SJSA1 (cell line): ENCODE measurements at regions not wholly inside any gene's neighbourhood (a gene's known extent, or its start where the extent isn't known, plus 50 kb on each side); places are given as distances from the start of the nearest gene placed in this dataset.

Experiments
- DNase-seq, 2 experiments: peaks; one replicate each; pipeline ENCODE4 v3.0.0-alpha.2; 2015 to 2020; ENCODE audit warnings: low spot score in 2 of 2, low read depth in 1 of 2
- H3K27ac ChIP-seq: fragments of 250-450 bp; sonication (Bioruptor Pico); 2 replicates; pipeline ENCODE4 v1.5.1; 2020; ENCODE audit warnings: mild to moderate bottlenecking, moderate library complexity
- H3K27me3 ChIP-seq: fragments of 250-450 bp; sonication (Bioruptor Pico); replicated peaks from 2 replicates; pipeline ENCODE4 v1.5.1; 2020; ENCODE audit warnings: mild to moderate bottlenecking, moderate library complexity
- H3K36me3 ChIP-seq: fragments of 250-450 bp; sonication (Bioruptor Pico); 2 replicates; pipeline ENCODE4 v1.5.1; 2020; ENCODE audit warnings: mild to moderate bottlenecking
- H3K4me1 ChIP-seq: fragments of 250-450 bp; sonication (Bioruptor Pico); replicated peaks from 2 replicates; pipeline ENCODE4 v1.6.1; 2021; ENCODE audit warnings: mild to moderate bottlenecking
- H3K4me3 ChIP-seq: fragments of 250-450 bp; sonication (Bioruptor Pico); 2 replicates; pipeline ENCODE4 v1.5.1; 2020; ENCODE audit warnings: mild to moderate bottlenecking
- H3K9me3 ChIP-seq: fragments of 250-450 bp; sonication (Bioruptor Pico); replicated peaks from 2 replicates; pipeline ENCODE4 v1.5.1; 2020; ENCODE audit warnings: mild to moderate bottlenecking

GRCh38 chr13:107091428-107091827 lies 523.5 kb upstream of the ARGLU1 start:
- Histone ChIP-seq H3K27ac (no peak overlapping the region), H3K4me3 (no peak overlapping the region), H3K4me1 (no peaks in the 10 kb centered on the region), H3K36me3 (no peaks in the 10 kb centered on the region), H3K27me3 (0 out of 2 replicates have a peak, but pooled peaks cover 3% of the 10 kb centered on the region), H3K9me3 (no peaks in the 10 kb centered on the region)
- DNase-seq, result no peak

DNA sequence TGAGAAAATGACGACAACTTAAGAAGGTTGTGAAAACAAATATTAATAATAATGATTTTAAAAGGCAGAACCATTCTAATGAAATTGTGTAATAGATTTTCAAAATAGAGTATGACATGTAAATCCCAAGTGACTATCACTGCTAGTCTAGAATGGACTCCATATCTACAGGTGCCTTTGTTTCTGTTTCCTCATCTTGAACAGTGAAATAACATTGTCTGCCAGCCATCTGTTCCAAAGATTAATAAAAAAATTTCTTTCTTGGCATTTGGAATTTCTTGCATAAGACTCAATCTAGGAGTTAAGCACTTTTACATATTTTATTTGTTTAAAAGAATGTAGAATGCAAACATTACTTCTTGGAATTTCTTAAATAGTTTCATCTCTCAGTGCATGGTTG lies 520.1 kb upstream of the ARGLU1 start:
- Histone ChIP-seq H3K36me3 (no peaks in the 10 kb centered on the region), H3K27me3 (0 out of 2 replicates have a peak, but pooled peaks cover 3% of the 10 kb centered on the region), H3K4me3 (no peak overlapping the region), H3K9me3 (no peaks in the 10 kb centered on the region), H3K27ac (no peak overlapping the region), H3K4me1 (no peaks in the 10 kb centered on the region)
- no peak for DNase-seq

DNA sequence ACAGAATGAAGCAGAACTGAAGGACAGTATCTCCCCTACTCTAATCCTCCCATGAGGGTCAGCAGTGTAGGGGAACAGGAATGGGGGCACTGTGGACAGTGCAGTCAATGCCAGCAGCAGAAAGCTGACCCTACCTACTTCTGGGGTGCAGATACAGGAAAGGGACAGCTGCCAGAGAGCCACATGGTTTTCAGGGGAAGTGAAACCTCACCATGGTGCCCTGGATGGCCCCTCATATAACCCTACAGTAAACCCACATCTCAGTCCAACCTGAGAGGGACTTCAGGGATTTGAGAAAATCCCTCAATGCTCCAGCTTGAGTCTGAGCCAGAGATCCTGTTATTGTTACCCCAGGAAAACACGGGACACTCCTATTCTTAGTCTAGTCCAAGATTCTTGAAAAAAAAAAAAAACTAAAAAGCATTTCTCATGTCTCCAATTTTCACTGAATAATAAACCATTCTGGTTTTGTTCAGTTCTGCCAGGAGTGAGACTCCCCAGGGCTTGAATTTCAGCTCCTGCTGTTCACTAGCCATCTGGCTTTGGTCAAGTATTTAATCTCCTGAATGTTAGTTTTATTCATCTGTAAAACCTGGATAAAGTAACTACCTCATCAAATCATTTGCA lies 511.6 kb upstream of the ARGLU1 start:
- no peak for DNase-seq
- Histone ChIP-seq H3K4me3 (no peak overlapping the region), H3K9me3 (no peaks in the 10 kb centered on the region), H3K27me3 (no peaks in the 10 kb centered on the region), H3K36me3 (no peaks in the 10 kb centered on the region), H3K27ac (no peak overlapping the region), H3K4me1 (no peaks in the 10 kb centered on the region)

- DNase-seq, result no peak
- Histone ChIP-seq H3K4me3 (no peak overlapping the region), H3K9me3 (no peaks in the 10 kb centered on the region), H3K36me3 (no peaks in the 10 kb centered on the region), H3K4me1 (no peaks in the 10 kb centered on the region), H3K27ac (no peak overlapping the region), H3K27me3 (no peaks in the 10 kb centered on the region)
Measured at GRCh38 chr13:107078229-107078765, 510.4 kb upstream of the ARGLU1 start.

GRCh38 chr13:107076801-107077200 lies 508.9 kb upstream of the ARGLU1 start:
- H3K9me3 ChIP-seq, result no peaks in the 10 kb centered on the region
- no peaks in the 10 kb centered on the region for H3K36me3 ChIP-seq
- H3K27ac ChIP-seq, result no peak overlapping the region
- DNase-seq, result no peak
- no peaks in the 10 kb centered on the region for H3K4me1 ChIP-seq
- no peaks in the 10 kb centered on the region for H3K27me3 ChIP-seq
- H3K4me3 ChIP-seq, result no peak overlapping the region

DNA sequence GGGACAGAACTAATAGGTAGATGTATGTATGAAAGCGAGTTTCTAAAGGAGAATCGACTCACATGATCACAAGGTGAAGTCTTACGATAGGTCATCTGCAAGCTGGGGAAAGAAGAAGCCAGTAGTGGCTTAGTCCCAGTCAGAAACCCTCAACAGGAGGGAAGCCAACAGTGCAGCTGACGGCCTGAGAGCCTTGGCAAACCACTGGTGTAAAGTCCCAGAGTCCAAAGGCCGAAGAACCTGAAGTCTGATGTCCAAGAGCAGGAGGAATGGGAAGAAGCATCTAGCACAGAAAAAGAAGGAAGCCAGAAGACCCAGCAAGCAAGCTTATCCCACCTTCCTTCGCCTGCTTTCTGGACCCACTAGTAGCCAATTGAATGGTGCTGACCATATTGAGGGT lies 507.6 kb upstream of the ARGLU1 start:
- Histone ChIP-seq H3K4me3 (no peak overlapping the region), H3K27ac (no peak overlapping the region), H3K4me1 (no peaks in the 10 kb centered on the region), H3K9me3 (no peaks in the 10 kb centered on the region), H3K36me3 (no peaks in the 10 kb centered on the region), H3K27me3 (no peaks in the 10 kb centered on the region)
- no peak for DNase-seq

DNA sequence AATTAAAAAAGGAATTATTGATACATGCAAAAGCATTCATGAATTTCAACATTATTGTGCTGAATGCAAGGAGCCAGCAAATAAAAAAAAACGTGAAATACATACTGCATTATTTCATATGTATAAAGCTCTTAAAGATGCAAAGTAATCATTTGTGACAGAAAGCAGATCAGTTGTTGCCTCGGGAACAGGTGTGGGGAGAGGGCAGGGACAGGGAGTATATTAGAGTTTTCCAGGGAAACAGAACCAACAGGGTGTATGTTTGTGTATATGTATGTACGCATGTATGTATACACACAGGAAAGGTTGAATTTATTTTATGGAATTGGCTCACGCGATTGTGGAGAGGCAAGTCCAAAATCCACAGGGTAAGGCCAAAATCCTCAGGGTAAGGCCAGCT lies 502.9 kb upstream of the ARGLU1 start:
- H3K27ac ChIP-seq, result no peak overlapping the region
- no peak overlapping the region for H3K4me3 ChIP-seq
- no peaks in the 10 kb centered on the region for H3K9me3 ChIP-seq
- no peaks in the 10 kb centered on the region for H3K27me3 ChIP-seq
- no peaks in the 10 kb centered on the region for H3K36me3 ChIP-seq
- DNase-seq, result no peak
- no peaks in the 10 kb centered on the region for H3K4me1 ChIP-seq

GRCh38 chr13:107069108-107069776 lies 501.3 kb upstream of the ARGLU1 start:
- no peak overlapping the region for H3K4me3 ChIP-seq
- no peak overlapping the region for H3K27ac ChIP-seq
- no peaks in the 10 kb centered on the region; the same call in 1 of the 2 replicates for H3K9me3 ChIP-seq
- H3K4me1 ChIP-seq, result no peaks in the 10 kb centered on the region
- H3K36me3 ChIP-seq, result no peaks in the 10 kb centered on the region
- peak in 1 of 2 experiments; percentile 27 for DNase-seq
- H3K27me3 ChIP-seq, result no peaks in the 10 kb centered on the region

DNA sequence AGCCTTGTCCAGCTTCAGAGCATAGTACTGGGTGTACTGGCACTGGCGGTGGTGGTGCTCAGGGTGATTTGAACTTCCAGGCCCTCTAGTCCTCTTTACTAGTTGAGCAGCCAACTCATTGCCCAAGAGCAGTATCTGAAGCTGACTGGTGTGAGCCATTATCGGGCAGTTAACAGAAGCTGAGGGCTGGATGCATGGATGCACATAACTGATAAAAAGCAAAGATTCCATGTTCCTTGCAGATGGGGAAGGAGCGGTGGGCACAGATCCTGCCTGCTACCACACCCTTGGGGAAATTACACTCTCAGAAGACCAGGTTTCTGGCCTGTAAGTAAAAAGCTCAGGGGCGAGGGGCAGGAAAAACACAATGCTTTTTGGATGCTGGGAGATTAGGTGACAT lies 499.4 kb upstream of the ARGLU1 start:
- no peak for DNase-seq
- no peaks in the 10 kb centered on the region for H3K27me3 ChIP-seq
- no peak overlapping the region for H3K4me3 ChIP-seq
- H3K36me3 ChIP-seq, result no peaks in the 10 kb centered on the region
- no peaks in the 10 kb centered on the region for H3K4me1 ChIP-seq
- no peaks in the 10 kb centered on the region; the same call in 1 of the 2 replicates for H3K9me3 ChIP-seq
- no peak overlapping the region for H3K27ac ChIP-seq

GRCh38 chr13:107066355-107066754 lies 498.4 kb upstream of the ARGLU1 start:
- Histone ChIP-seq H3K36me3 (no peaks in the 10 kb centered on the region), H3K27ac (no peak overlapping the region), H3K4me1 (no peaks in the 10 kb centered on the region), H3K9me3 (no peaks in the 10 kb centered on the region; the same call in 1 of the 2 replicates), H3K27me3 (no peaks in the 10 kb centered on the region), H3K4me3 (no peak overlapping the region)
- DNase-seq, result no peak

DNA sequence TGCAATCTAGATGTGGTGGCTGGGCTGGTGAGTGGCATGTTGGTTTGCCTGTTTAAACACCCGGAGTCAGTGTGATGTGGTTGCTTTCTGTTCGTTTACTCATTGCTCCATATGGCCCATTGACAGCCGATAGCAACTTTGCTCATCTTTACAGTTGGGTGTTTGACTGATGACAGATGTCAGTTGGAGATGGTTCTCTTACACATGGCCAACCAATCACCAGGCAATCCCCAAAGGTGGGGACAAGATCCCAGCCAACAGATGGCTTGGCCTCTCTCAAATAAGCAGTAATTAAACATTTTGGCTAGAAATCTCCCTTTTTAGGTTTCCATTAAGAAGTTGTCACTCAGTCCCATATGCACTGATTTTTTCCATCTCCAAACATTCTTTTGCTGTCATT lies 497.1 kb upstream of the ARGLU1 start:
- no peak overlapping the region for H3K27ac ChIP-seq
- no peaks in the 10 kb centered on the region; the same call in 1 of the 2 replicates for H3K9me3 ChIP-seq
- H3K27me3 ChIP-seq, result no peaks in the 10 kb centered on the region
- no peak for DNase-seq
- no peaks in the 10 kb centered on the region for H3K36me3 ChIP-seq
- H3K4me3 ChIP-seq, result no peak overlapping the region
- H3K4me1 ChIP-seq, result no peaks in the 10 kb centered on the region

DNA sequence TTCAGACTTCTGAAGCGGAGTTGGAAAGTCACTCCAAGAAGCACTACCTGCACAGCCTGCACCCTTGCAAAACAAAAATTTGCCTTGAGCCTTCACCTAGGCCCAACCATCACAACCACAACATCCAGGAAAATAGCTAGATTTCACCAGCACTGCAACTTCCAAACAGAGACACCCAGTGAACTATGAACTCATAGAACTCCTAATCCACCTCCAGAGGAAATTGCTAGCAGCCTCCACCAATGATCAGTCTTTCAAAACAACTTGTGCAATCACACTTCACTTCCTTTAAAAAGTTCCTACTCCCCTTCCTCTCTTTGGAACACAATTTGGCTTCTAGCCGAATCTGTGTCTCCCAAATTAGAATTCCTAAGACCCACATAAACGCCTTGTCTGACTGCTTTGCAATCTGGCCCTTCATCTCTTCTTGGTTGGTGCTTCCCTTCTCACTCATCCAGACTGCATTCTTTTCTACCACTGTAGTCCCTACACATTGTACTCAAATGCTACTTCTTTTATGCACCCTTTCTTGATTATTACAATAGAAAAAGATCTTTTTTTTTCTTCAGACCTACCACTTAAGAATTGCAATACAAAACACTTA lies 489.2 kb upstream of the ARGLU1 start:
- Histone ChIP-seq H3K27ac (no peak overlapping the region), H3K4me1 (no peaks in the 10 kb centered on the region), H3K36me3 (no peaks in the 10 kb centered on the region), H3K4me3 (no peak overlapping the region), H3K9me3 (no peaks in the 10 kb centered on the region), H3K27me3 (no peaks in the 10 kb centered on the region)
- no peak for DNase-seq

GRCh38 chr13:107043021-107043956 lies 475.4 kb upstream of the ARGLU1 start:
- H3K4me1 ChIP-seq, result peaks cover 22% of the 10 kb centered on the region
- H3K27me3 ChIP-seq, result no peaks in the 10 kb centered on the region
- peak overlapping the region; percentile 82 for H3K27ac ChIP-seq
- H3K9me3 ChIP-seq, result peaks cover 6% of the 10 kb centered on the region; the same call in 1 of the 2 replicates
- peak; percentile 88 to 89 for DNase-seq
- H3K36me3 ChIP-seq, result no peaks in the 10 kb centered on the region
- H3K4me3 ChIP-seq, result no peak overlapping the region
